ENCODE measurements at regions not wholly inside any gene's neighbourhood (a gene's known extent, or its start where the extent isn't known, plus 50 kb on each side); places are given as distances from the start of the nearest gene placed in this dataset.

DNA sequence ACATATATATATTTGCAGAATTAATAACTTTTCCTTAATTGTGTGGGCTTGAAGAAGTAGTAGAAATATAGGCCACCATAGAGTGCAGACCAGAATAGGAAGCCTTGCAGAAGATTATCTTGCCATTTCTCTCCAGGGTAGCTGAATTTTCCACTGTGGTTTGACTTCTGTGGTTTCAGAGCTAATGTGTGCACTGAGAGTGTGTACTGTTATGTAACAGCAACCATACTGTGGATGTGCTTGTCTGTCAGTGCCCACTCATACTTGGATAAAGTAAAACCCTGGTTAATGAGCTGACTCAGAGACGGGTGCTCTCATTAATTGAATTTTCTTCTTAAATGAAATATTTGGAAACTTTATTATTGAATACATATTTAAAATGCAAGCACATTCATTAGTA is 57.2 kb downstream of the CEP43 start:
- Mint-ChIP-seq H3K36me3 (ENCODE audit: insufficient read depth, unreplicated experiment) (peaks cover 6% of the 10 kb centered on the region), H3K9me3 (ENCODE audit: unreplicated experiment) (no peaks in the 10 kb centered on the region), H3K4me3 (ENCODE audit: unreplicated experiment) (no peak overlapping the region), H3K27me3 (ENCODE audit: insufficient read depth, unreplicated experiment) (peaks cover 11% of the 10 kb centered on the region), H3K27ac (ENCODE audit: low read depth, unreplicated experiment) (no peak overlapping the region), H3K4me1 (ENCODE audit: insufficient read depth, unreplicated experiment) (no peaks in the 10 kb centered on the region)
- intact Hi-C loops (cut with micrococcal nuclease), result no loop called here
- BruUV-seq (replicated peaks), result no TSS peak
- ChIA-PET CTCF (no interaction called here), POLR2A (interaction anchor here (0.6 kb wide), 1 partner anchor 16 kb away, joined by 3 read pairs; no protein-coding TSS in a partner anchor)
- TF ChIP-seq, protein P1, sequence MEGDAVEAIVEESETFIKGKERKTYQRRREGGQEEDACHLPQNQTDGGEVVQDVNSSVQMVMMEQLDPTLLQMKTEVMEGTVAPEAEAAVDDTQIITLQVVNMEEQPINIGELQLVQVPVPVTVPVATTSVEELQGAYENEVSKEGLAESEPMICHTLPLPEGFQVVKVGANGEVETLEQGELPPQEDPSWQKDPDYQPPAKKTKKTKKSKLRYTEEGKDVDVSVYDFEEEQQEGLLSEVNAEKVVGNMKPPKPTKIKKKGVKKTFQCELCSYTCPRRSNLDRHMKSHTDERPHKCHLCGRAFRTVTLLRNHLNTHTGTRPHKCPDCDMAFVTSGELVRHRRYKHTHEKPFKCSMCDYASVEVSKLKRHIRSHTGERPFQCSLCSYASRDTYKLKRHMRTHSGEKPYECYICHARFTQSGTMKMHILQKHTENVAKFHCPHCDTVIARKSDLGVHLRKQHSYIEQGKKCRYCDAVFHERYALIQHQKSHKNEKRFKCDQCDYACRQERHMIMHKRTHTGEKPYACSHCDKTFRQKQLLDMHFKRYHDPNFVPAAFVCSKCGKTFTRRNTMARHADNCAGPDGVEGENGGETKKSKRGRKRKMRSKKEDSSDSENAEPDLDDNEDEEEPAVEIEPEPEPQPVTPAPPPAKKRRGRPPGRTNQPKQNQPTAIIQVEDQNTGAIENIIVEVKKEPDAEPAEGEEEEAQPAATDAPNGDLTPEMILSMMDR (IDR thresholded peaks at IDR 0.05; ENCODE audit: unreplicated experiment), result no peak
- DNase-seq (ENCODE audit: unreplicated experiment), result no peak

DNA sequence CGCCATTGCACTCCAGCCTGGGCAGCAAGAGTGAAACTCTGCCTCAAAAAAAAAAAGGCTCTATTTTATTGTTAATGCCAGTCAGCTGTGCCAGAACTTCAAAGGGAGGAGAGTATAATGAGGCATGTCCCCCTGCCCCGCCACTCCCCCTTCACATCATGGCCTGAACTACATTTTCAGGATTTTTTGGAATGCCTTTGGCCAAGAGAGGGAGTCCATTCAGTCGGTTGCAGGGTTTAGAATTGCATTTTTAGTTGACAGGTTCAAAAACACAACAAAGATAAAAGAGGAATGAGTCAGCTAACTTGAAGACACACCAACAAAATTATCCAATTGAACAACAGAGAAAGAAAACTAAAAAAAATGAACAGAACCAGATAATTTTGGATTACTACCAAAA is 59.1 kb downstream of the CEP43 start:
- no peaks in the 10 kb centered on the region for H3K9me3 Mint-ChIP-seq (ENCODE audit: unreplicated experiment)
- TF ChIP-seq, protein P1 (IDR thresholded peaks at IDR 0.05; ENCODE audit: unreplicated experiment), result no peak
- POLR2A ChIA-PET, result no interaction called here
- no peak overlapping the region for H3K27ac Mint-ChIP-seq (ENCODE audit: low read depth, unreplicated experiment)
- BruUV-seq (replicated peaks), result no TSS peak
- no peak overlapping the region for H3K4me3 Mint-ChIP-seq (ENCODE audit: unreplicated experiment)
- no peak for DNase-seq (ENCODE audit: unreplicated experiment)
- CTCF ChIA-PET, result no interaction called here
- H3K27me3 Mint-ChIP-seq (ENCODE audit: insufficient read depth, unreplicated experiment), result peaks cover 11% of the 10 kb centered on the region
- no peaks in the 10 kb centered on the region for H3K4me1 Mint-ChIP-seq (ENCODE audit: insufficient read depth, unreplicated experiment)
- intact Hi-C loops (cut with micrococcal nuclease), result no loop called here
- H3K36me3 Mint-ChIP-seq (ENCODE audit: insufficient read depth, unreplicated experiment), result peaks cover 6% of the 10 kb centered on the region
